ENCODE measurements at regions not wholly inside any gene's neighbourhood (a gene's known extent, or its start where the extent isn't known, plus 50 kb on each side); places are given as distances from the start of the nearest gene placed in this dataset.

DNA sequence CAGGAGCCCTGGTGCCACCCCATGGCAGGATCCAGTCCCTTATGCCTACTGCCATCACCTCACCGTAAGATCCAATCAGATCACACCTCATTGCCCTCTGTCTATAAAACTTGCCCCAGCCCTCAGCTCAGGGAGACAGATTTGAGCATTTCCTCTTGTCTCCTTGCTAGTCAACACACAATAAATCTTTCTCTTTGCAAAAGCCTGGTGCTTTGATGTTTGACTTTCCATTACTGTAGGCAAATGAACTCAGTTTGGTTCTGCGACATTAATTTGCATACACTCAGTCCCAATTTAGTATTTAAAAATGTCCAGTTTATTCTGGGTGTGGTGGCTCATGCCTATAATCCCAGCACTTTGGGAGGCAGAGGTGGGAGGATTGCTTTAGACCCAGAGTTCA is 188.4 kb downstream of the AEBP2 start:
- no peak for DNase-seq

DNA sequence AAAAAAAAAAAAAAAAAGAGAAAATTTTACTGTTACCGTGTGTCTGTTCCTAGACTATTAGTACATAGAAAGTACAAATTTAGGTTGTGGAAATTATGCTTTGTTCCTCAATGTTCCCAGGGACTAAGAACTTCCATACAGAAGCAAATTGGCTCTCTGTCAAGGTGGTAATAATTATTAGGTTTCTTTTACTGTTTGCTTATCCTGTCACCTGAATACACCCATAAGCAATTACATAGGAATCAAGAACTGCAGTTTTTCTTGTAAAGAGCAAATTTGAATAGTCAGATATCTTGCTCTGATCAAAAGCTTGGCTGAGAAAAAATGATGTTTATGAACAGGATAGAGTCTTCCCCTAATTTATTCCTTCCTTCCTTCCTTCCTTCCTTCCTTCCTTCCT is 191.2 kb downstream of the AEBP2 start:
- no peak for DNase-seq

DNA sequence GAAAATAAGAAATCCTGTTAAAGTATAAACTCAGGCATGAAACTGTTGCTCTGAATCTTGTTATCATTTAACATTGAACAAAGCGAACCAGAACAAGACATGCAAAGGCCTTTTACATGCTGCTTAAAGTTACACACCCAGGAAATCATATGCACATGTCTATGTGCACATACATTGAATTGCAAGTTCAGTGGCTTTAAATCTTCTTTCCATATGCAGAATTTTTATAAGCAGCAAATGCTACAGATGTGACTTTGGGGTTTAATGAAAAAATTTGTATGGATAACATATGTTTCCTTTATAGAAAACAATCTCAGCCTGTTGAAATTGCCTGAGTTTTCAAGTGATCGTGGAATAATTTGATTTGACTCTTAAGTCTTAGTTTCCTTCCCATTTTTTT is 193.9 kb downstream of the AEBP2 start:
- no peak for DNase-seq

DNA sequence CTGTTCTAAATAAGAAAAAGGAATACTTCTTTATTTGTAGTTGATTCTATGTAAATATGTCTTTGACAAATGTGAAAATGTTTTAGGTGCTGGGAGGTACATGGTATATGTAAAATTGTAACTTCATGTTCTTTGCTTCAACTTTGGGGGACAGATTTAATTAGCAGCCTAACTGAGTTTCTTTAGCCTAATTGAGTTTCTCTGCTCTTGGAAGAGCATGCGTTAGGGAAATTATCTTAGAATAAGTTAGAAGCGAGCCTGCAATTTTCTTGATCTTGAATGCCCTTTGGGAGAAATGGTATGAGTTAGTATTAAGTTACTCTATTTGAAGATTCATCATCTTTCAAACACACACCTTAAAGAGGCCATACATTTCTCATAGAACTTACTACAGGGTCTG is 194.3 kb downstream of the AEBP2 start:
- DNase-seq = no peak

DNA sequence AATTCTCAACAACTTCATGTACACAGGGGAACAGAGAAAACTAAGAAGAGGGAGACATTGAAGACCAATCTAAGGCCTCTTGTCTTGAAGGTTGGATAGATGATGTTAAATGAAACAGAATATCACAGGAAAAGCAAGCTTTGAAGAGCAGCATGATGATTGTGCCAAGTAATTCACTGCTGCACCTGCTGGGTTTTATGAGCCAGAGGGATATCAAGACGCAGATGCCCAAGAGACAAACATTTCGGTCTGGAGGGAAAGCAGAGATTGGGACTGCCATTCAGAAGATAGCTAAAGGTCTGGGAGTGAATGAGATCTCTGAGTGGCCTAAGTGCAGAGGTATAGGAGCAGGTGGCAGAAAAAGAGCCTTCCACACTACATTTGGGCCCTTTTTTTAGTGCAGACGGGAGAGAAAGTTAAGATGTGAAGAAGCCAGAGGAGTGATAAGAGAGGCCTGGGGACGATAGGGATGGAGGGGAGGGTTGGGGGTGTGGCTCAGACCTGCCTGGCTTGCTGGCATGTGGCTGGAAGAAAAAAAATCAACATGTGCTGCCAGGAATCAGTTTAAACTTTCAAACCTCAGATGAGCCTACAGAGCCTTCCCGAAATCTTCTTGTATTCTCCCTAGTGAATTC is 200.6 kb downstream of the AEBP2 start:
- DNase-seq = no peak

DNA sequence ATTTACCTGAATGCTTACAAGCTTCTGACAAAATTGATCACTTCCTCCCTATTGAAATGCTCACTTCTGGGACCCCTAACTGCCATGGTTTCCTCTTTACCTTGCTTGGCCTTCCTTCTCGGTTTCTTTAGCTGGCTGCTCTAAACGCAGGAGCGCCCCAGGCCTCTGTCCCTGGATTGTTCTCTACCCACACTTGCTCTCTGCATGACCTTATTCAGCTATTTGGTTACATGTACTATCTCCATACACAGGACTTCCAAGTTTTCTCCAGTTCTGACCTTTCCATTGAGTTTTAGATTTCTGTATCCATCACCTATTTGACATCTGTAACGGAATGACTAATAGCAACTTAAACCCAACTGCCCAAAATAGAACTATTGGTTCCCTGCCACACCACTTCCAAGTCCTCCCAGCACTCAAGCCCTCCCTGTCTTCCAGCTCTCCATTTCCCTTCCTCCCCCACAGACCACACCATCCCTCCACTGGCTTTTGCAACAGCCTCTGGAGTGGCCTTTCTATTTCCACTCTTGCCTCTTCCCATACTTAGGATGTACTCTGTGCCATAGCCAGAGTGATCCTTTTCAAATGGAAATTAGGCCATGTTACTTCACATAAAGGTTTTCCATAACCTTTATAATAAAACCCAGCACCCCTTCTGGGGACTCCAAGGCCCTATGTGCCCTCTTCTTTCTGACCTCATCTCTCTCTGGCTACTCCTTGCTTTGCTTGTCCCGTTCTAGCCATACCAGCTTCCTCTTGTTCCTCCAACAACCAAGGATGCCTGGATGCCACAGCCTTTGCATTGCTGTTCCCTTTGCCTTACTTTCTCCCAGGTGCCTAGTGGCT is 202.2 kb downstream of the AEBP2 start:
- no peak for DNase-seq

DNA sequence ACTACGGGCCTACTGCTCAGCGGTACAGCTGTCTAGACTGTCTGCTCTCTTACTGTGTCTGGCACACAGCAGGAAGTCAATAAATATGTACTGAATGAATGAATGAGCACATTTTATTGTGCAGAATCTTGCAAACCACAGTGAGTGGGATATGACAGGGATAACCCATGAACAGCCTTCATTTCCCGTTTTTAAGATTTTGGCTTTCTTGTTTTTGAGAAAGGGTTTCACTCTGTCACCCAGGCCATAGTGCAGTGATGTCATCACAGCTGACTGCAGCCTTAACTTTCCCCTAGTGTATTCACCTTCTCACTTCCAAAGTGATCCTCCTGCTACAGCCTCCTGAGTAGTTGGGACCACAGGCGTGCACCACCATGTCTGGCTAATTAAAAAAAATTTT is 203.1 kb downstream of the AEBP2 start:
- DNase-seq = no peak

DNA sequence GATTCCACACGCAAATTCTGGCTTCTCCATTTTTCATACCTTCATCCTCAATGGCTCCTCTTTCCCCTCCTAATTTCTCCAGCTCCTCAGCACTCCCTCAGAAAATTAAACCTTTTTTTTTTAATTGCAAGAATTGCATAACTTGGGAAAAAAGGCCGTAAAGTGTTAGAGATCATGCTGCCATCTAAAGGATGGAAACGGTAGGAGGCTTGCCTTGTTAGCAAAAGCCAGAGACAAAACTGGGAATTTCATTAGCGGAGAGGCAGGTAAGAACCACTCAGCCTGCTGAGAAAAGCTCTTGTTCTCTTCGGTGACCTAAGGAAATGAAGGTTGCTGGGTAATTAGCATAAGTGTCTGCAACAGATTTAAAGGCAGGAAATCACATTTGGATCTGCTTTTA is 204.3 kb downstream of the AEBP2 start:
- DNase-seq = no peak

DNA sequence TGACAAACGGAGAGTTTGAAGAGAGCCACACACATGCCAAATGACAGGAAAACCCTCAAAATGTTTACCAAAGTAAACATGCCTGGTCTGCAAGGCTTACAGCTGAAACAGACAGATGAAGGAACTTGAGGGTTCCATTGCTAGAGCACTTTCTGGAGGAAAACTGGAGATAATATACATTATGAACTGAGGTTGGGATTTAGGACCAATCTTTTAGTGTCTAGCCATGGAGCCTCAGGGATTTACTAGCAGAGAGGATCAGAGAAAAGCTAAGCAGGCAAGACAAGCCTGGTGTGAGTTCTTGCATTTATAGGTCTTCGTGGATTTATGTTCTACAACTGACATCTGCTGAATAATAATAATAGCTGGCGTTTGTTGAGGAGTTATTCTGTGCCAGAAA is 205.3 kb downstream of the AEBP2 start:
- no peak for DNase-seq

DNA sequence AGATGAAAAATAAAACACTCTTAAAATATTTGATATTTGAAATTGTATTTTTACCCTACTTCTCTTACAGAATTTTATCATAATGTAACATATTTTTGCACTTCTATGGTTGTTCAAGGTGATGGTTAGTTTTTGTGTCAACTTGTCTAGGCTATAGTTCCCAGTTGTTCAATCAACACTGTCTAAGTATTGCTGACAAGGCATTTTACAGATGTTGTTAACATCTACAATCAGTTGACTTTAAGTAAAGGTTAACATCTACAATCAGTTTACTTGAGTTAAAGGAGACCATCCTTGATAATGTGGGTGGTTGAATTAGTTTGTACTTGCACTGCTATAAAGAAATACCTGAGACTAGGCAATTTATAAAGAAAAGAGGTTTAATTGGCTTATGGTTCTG is 206.5 kb downstream of the AEBP2 start:
- no peak for DNase-seq

DNA sequence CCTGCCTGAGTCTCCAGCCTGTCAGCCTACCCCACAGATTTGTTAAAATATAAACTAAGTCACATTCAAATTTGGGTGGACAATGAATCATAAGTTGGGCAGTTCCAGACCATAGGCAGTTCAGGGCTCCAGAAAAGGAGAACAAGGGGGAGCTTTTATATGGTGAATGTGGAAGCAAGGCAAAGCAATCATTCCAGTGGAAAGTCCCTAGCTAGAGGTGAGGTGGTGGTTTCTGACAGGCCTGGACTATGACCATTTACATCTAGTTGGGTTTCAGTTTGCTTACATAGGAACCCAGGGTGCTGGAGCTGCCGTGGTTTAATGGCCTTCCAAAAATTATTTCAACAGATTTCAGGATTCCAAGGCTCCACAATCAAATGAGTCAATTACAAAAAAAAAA is 207.3 kb downstream of the AEBP2 start:
- no peak for DNase-seq

DNA sequence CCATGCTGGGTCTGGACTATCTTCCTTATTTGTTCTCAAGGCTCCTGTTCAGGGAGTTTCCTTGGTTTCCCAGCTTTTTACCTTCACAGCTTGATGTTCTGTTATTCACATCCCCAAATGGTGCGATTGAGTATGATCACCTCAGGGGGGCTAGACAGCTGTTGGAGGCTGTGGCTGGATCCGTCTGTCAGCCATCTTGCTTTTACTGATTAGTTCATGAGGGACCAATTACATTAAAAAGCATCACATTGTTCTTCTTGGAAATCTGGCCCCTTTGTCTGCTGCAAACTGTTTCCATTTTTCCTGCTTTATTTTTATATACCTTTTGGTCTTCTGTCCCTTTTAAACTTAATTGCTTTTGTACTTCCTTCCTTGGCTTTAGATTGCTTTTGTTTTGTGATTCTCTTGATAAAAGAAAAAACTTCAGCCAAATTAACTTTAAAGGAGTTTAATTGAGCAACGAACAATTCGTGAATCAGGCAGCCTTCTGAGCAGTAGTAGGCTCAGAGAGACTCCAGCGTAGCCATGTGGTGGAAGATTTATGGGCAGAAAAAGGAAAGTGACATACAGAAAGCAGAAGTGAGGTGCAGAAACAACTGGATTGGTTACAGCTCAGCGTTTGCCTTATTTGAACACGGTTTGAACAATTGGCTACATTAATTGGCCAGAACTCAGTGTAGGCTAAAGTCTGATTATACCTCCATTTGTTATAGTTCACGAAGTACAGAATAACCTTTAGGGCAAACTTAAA is 208.7 kb downstream of the AEBP2 start:
- DNase-seq = no peak

DNA sequence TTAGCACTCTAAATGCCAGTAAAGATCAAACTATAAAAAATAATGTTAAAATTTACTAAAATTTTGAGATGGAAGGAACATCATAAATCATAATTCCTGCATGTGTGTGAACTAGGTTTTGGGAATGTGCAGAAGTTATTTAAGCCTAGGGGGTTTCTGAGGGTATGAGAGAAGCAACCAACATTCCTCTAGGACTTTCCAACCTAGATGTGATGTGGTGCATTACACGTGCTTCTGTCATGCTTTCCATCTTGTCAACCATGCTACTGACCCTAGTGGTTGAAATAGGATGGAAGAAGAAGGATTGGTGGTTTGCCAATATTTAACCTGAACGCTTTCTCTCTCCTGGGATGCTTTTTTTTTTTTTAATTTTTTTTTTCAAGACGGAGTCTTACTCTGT is 209.3 kb downstream of the AEBP2 start:
- no peak for DNase-seq

DNA sequence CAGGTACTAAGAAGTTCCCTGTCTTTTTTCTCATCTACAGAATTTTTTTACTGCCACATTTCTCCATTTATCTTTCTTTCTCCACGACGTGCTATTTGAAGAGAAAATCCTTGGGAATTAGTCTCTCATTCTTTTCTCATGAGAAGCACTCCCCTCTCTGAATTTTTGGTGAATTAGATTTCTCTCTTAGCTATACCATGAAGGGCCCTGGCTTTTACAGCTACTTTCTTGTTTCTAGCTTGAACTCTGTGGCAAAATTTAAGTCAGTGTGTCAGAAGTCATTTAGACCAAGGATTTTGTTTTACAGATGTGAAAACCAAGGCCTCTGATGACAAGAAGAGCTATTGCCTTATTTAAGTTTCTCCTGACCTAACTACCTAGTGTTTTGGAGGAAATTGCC is 213.1 kb downstream of the AEBP2 start:
- no peak for DNase-seq

DNA sequence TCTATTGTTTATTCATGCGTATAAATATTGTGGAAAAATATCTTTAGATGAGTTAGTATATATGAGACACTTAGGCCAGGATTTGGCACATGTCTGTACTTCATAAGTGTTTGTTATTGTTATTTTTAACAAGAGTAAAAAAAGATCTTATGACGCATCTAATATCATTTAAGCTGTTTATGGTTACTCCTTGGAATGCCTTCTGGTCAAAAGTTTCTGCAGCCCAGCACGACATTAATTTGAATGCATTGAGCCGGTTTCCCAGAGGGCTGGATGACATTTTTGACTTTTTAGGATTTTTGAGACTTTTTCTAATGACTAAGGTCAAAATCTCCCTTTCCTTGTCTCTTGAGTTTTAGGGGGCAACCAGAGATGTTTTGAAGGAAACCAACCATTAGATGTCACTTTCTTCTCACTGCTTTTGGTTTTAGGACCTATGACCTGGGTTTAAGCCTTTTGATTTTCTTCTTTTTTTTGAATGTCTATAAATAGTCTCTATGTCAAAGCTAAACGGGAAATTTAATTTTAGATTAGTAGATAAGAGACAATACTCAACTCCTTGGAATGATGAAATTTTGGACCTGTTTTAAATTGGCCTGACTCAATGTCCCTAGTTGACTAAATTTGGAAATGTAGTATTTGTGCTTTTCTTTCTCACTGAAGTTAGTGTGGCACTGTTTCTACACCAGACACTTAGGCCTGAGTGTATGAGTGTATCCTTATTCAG is 215.5 kb downstream of the AEBP2 start:
- no peak for DNase-seq

DNA sequence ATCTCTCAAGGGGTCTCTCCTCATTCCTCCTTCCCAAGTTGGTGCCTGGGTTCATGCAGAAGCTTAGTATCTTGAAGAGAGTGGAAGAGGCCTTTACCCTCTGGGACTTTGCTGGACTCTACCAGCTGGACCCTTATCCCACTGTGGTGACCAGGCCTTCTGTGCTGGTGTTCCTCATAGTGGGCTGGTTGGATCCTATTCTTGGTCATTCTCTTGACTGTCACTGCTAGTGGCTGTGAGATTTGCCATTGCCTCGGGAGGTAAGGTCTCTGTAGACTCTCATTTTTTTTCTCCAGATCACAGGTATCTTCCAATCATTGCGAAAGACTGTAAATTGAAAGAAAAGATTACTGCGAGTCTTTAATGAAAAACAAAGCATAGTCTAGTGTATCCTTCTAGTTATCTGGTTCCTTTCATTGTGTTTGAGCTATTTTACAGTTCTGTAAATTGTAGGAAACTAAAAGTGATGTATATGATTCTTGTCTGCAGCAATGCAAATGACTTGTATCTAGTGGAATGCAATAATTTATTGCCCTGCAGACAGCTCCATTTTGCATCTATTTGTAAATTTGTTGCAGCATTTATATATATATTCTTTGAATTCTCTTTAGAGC is 217.9 kb downstream of the AEBP2 start:
- DNase-seq = no peak

DNA sequence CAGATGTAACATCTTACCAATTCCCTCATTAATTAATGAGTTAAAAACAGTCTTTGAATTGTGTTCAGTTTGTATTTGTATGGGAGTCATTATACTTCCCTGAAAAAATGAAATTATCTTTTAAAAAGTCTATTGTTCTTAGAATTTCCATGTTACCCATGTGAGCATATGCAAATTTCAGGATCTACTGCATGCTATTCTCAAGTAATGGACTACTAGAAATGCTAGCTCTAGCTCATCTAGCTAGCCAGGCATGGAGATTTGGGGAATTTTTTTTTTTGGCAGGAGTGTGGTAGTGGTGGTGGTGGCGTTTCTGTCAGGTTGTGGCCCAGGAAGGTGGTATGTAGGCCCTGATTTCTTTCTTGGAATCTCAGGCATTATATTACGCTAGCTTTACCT is 218.4 kb downstream of the AEBP2 start:
- no peak for DNase-seq

DNA sequence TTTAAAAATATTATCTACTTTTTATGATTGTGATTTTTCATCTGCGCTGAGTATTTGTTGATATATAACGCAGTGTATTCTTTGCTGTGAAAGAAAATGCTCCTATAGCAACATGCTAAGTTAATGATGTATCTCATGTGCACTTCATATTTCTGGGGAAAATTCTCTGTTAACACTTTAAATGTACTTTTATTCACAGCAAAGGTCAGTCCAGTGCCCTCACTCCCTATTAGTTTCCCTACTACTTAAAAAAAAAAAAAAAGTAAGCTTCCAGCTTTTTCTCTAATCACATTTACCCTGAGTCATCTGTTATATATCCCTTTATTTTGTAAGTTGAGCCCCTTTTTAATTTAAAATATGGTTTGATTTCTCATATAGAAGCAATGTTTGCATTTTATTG is 219.8 kb downstream of the AEBP2 start:
- DNase-seq = no peak

DNA sequence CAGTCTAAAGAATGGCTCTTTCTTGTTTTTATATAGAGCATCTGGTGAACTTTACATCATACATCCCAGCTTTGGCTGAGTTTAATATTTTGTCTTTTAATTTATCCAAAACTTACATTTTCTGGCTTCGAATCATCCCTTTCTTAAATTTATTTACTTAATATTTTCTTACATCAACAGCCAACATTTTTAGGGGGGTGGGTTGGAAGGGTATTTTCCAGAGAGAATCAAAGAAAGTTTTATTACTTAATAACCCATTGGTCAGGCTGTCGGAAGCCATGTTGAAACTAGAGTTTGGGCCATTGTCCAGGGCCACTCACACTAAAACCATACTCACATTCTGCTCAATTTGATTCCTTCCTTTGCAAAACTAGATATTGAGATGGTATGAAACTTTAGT is 220.2 kb downstream of the AEBP2 start:
- no peak for DNase-seq

DNA sequence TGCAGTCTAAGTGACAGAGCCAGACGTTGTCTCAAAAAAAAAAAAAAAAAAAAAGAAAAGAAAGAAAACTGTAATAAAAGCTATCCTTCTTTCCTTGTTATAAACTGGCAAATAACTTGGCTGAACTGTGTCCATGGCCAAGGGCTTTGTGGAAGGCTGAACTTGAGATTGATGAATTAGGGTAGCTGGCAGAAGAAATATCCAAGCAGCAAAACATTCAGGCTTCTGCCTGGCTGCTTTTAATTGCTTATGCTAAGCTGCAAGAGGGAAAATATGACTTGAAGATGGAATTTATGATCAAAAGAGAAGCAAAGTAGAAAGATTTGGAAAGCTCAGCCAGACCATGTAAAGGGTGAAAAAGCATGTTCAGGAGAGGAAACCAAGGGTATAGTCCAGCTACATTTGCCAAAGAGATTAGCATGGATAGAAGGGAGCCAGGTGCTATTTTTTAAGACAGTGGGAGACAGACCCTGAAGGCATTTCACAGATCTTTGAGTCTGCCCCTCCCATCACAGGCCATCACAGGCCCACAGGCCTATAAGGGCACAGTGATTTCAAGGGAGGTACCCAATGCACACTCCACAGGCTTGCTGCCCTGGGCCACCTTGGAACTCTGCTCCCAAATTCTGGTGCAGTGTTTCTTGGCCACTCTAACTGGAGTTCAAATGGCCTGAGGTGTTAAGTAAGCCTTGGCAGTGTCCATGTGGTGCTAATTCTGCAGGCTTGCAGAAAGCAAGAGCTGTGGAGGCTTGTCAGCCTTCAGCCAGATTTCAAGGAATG is 226.0 kb downstream of the AEBP2 start:
- no peak for DNase-seq

DNA sequence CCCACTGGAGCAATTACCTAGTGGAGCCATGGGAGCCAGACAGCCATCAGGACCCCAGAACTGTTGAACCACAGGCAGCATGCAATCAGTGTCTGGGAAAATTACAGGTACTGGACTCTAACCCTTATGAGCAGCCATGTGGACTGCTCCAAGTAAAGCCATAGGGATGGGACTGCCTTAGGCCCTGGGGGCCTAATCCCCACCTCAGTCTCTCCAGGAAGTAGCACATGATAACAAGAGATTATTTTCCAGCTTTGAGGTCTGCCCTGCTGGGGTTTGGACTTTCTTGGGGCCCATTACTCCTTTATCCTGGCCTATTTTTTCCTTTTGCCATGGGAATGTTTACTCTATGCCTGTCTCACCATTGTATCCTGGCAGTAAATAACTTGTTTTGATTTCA is 226.8 kb downstream of the AEBP2 start:
- no peak for DNase-seq

DNA sequence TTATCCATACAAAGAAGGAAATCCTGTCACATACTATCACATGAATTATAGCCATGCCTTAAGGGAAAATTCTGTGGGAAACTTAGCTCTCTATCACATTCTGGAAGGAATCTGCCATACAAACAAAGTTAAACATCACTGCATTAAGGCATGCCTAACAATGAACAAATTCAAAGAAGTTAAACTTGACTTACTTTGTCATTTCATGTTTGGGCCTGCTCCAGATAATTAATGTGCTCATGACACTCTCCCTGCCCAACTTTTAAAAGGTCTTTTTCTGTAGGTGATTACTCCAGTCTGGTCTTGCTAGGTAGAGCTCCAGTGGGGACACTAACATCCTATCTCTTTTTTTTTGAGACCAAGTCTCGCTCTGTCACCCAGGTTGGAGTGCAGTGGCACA is 230.5 kb downstream of the AEBP2 start:
- no peak for DNase-seq
